H9 (cell line): ENCODE measurements at regions not wholly inside any gene's neighbourhood (a gene's known extent, or its start where the extent isn't known, plus 50 kb on each side); places are given as distances from the start of the nearest gene placed in this dataset.

Source experiments
- DNase-seq: peaks from one replicate; pipeline ENCODE4 v3.0.0-alpha.2; 2017
- H2AFZ ChIP-seq: one replicate; pipeline ENCODE4 v1.6.1; 2013; ENCODE audit warnings: mild to moderate bottlenecking, low read length, control low read depth, moderate library complexity
- H2AK5ac ChIP-seq: 2 replicates; pipeline ENCODE4 v1.6.1; 2013; ENCODE audit warnings: low read length, control low read depth, mixed read lengths; ENCODE audit not compliant: insufficient read length
- H2BK120ac ChIP-seq: one replicate; pipeline ENCODE4 v1.6.1; 2013; ENCODE audit warnings: low read depth, mild to moderate bottlenecking, low read length, control low read depth, inconsistent platforms; ENCODE audit not compliant: poor library complexity, severe bottlenecking
- H2BK12ac ChIP-seq: 2 replicates; pipeline ENCODE4 v1.6.1; 2013; ENCODE audit warnings: low read length, control low read depth, mixed read lengths, low read depth; ENCODE audit not compliant: insufficient read length
- H2BK15ac ChIP-seq: 2 replicates; pipeline ENCODE4 v1.6.1; 2013; ENCODE audit warnings: low read depth, low read length, control low read depth
- H2BK20ac ChIP-seq: one replicate; pipeline ENCODE4 v1.6.1; 2013; ENCODE audit warnings: low read depth, mild to moderate bottlenecking, low read length, control low read depth, inconsistent platforms; ENCODE audit not compliant: poor library complexity, severe bottlenecking
- H2BK5ac ChIP-seq: 2 replicates; pipeline ENCODE4 v1.6.1; 2013; ENCODE audit warnings: low read length, control low read depth, mixed read lengths; ENCODE audit not compliant: insufficient read length
- H3K14ac ChIP-seq: 2 replicates; pipeline ENCODE4 v1.6.1; 2013; ENCODE audit warnings: low read length, control low read depth; ENCODE audit not compliant: insufficient read depth
- H3K18ac ChIP-seq: 2 replicates; pipeline ENCODE4 v1.6.1; 2013; ENCODE audit warnings: low read depth, mild to moderate bottlenecking, mixed read lengths, low read length, control low read depth; ENCODE audit not compliant: insufficient read length
- H3K23ac ChIP-seq: 2 replicates; pipeline ENCODE4 v1.6.1; 2013; ENCODE audit warnings: low read length, control low read depth, mixed read lengths, low read depth; ENCODE audit not compliant: insufficient read length
- H3K23me2 ChIP-seq: 2 replicates; pipeline ENCODE4 v1.6.1; 2013; ENCODE audit warnings: low read depth, mild to moderate bottlenecking, mixed read lengths, low read length, control low read depth; ENCODE audit not compliant: insufficient read length, poor library complexity, severe bottlenecking
- H3K27ac ChIP-seq: 2 replicates; pipeline ENCODE4 v1.5.1; 2013; ENCODE audit warnings: low read length, control low read depth, mixed read lengths, low read depth; ENCODE audit not compliant: insufficient read length
- H3K27me3 ChIP-seq: 2 replicates; pipeline ENCODE4 v1.6.1; 2013; ENCODE audit warnings: low read length, control low read depth, inconsistent platforms; ENCODE audit not compliant: insufficient read depth
- H3K4ac ChIP-seq: 2 replicates; pipeline ENCODE4 v1.6.1; 2013; ENCODE audit warnings: low read depth, mild to moderate bottlenecking, control low read depth, inconsistent platforms, low read length, moderate library complexity
- H3K4me1 ChIP-seq: 2 replicates; pipeline ENCODE4 v1.6.1; 2013; ENCODE audit warnings: low read length, control low read depth, inconsistent platforms; ENCODE audit not compliant: insufficient read depth
- H3K4me2 ChIP-seq: 2 replicates; pipeline ENCODE4 v1.6.1; 2013; ENCODE audit warnings: low read length, control low read depth, mixed read lengths; ENCODE audit not compliant: insufficient read length, insufficient read depth
- H3K56ac ChIP-seq: 2 replicates; pipeline ENCODE4 v1.6.1; 2013; ENCODE audit warnings: low read depth, mild to moderate bottlenecking, mixed read lengths, low read length, control low read depth; ENCODE audit not compliant: insufficient read length
- H3K79me1 ChIP-seq: 2 replicates; pipeline ENCODE4 v1.6.1; 2013; ENCODE audit warnings: low read depth, mild to moderate bottlenecking, moderate library complexity, low read length, control low read depth, inconsistent platforms; ENCODE audit not compliant: insufficient read depth, poor library complexity, severe bottlenecking
- H3K79me2 ChIP-seq: 2 replicates; pipeline ENCODE4 v1.6.1; 2013; ENCODE audit warnings: low read length, control low read depth, inconsistent platforms; ENCODE audit not compliant: insufficient read depth
- H3K9ac ChIP-seq: 2 replicates; pipeline ENCODE4 v1.6.1; 2013; ENCODE audit warnings: low read length, control low read depth, mixed read lengths; ENCODE audit not compliant: insufficient read length; ENCODE audit errors: extremely low read depth
- H3K9me3 ChIP-seq: one replicate; pipeline ENCODE4 v1.6.1; 2013; ENCODE audit warnings: low read depth, low read length, inconsistent platforms; ENCODE audit not compliant: control insufficient read depth
- H3T11ph ChIP-seq: one replicate; pipeline ENCODE4 v1.6.1; 2013; ENCODE audit warnings: mild to moderate bottlenecking, low read length, control low read depth, inconsistent platforms
- H4K20me1 ChIP-seq: one replicate; pipeline ENCODE4 v1.6.1; 2013; ENCODE audit not compliant: control insufficient read depth, insufficient read length, insufficient read depth
- H4K5ac ChIP-seq: 2 replicates; pipeline ENCODE4 v1.6.1; 2013; ENCODE audit warnings: low read depth, mild to moderate bottlenecking, mixed read lengths, low read length, control low read depth; ENCODE audit not compliant: insufficient read length
- H4K8ac ChIP-seq: replicated peaks from 2 replicates; pipeline ENCODE4 v1.6.1; 2013; ENCODE audit warnings: low read length, control low read depth, mixed read lengths, low read depth; ENCODE audit not compliant: insufficient read length
- H4K91ac ChIP-seq: 2 replicates; pipeline ENCODE4 v1.6.1; 2013; ENCODE audit warnings: low read depth, mild to moderate bottlenecking, moderate library complexity, mixed read lengths, low read length, control low read depth; ENCODE audit not compliant: insufficient read length
- H3K27ac Mint-ChIP-seq, 3 experiments: 2 replicates in 2 of 3; 3 replicates in 1 of 3; pipeline ENCODE4 v1.8.0; 2020 to 2021; ENCODE audit warnings: mixed read lengths in 3 of 3, mild to moderate bottlenecking in 1 of 3, moderate library complexity in 1 of 3
- H3K27me3 Mint-ChIP-seq: 2 replicates; pipeline ENCODE4 v1.8.0; 2021; ENCODE audit warnings: low read depth, mild to moderate bottlenecking, moderate library complexity, mixed read lengths
- H3K36me3 Mint-ChIP-seq, 3 experiments: 2 replicates in 2 of 3; 3 replicates in 1 of 3; pipeline ENCODE4 v1.8.0; 2020 to 2021; ENCODE audit warnings: low read depth in 3 of 3, mixed read lengths in 3 of 3; ENCODE audit not compliant: insufficient read depth in 1 of 3
- H3K4me1 Mint-ChIP-seq, 2 experiments: 2 replicates each; pipeline ENCODE4 v1.8.0; 2020; ENCODE audit warnings: mixed read lengths in 2 of 2
- H3K4me3 Mint-ChIP-seq, 2 experiments: 2 replicates in 1 of 2; 3 replicates in 1 of 2; pipeline ENCODE4 v1.8.0; 2020 to 2021; ENCODE audit warnings: mild to moderate bottlenecking in 2 of 2, mixed read lengths in 2 of 2, moderate library complexity in 1 of 2
- H3K9me3 Mint-ChIP-seq, 2 experiments: 2 replicates in 1 of 2; 3 replicates in 1 of 2; pipeline ENCODE4 v1.8.0; 2020; ENCODE audit warnings: mild to moderate bottlenecking in 2 of 2, mixed read lengths in 2 of 2, moderate library complexity in 1 of 2
- CTCF ChIP-seq: fragments of 200-600 bp; sonication (generic); conservative IDR thresholded peaks from 3 replicates; pipeline ENCODE4 v1.8.0; 2021; ENCODE audit warnings: antibody characterized with exemption, mild to moderate bottlenecking
- WGBS: extraction: QIAGEN DNeasy Blood & Tissue Kit; methylation state at CpG from one replicate; pipeline ENCODE4 v1.1.7; 2013; ENCODE audit warnings: missing lambda C conversion rate, low lambda C conversion rate, mixed read lengths; ENCODE audit not compliant: insufficient read length; ENCODE audit errors: extremely low coverage; 5-methylcytosine and 5-hydroxymethylcytosine counted together

DNA sequence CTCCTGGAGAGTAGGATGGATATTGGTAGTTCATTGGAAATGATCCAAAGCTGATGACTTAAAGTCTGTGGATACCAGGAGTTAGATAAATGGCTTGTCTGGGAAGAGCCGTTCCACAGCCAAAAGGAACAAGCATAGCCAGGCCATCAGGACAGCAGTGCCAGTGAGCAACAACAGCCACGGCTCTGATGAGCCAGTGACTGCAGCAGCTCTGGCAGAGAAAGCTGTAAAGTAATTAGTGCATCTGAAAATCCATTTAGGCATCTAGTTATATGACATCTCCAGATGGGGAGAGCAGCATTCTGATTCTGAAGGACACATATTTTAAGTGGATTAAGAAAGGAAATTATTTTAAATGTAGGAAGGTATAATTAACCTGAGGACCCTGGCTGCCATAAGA lies 256.2 kb upstream of the PLXNA2 start:
- Histone ChIP-seq H4K20me1 (no peaks in the 10 kb centered on the region), H3T11ph (no peak overlapping the region), H3K4me2 (no peak overlapping the region), H3K27me3 (no peaks in the 10 kb centered on the region), H3K79me1 (no peaks in the 10 kb centered on the region), H3K27ac (no peak overlapping the region), H3K4me1 (no peaks in the 10 kb centered on the region), H2AFZ (no peak overlapping the region), H2BK12ac (no peak overlapping the region), H3K9ac (no peak overlapping the region), H2BK15ac (no peak overlapping the region), H2BK5ac (no peak overlapping the region), H3K18ac (no peak overlapping the region), H4K8ac (no peak overlapping the region), H3K56ac (no peak overlapping the region), H2AK5ac (no peak overlapping the region), H4K91ac (no peak overlapping the region), H3K9me3 (no peaks in the 10 kb centered on the region), H3K4ac (no peak overlapping the region), H3K14ac (no peak overlapping the region), H2BK120ac (no peak overlapping the region), H3K23me2 (no peaks in the 10 kb centered on the region), H3K23ac (no peak overlapping the region), H4K5ac (no peak overlapping the region), H3K79me2 (no peaks in the 10 kb centered on the region), H2BK20ac (no peak overlapping the region)
- Mint-ChIP-seq H3K27me3 (no peaks in the 10 kb centered on the region), H3K4me1 (peaks cover 5 to 6% of the 10 kb centered on the region in 2 experiments; a peak in 2 of 4 replicates), H3K9me3 (no peaks in the 10 kb centered on the region), H3K27ac (no peak overlapping the region), H3K4me3 (no peak overlapping the region), H3K36me3 (no peaks in the 10 kb centered on the region)
- no peak for TF ChIP-seq CTCF
- DNase-seq = no peak
- WGBS = no CpG with 5 or more reads among the region's 2 CpGs
